KBM-7 (cell line): ENCODE measurements at regions not wholly inside any gene's neighbourhood (a gene's known extent, or its start where the extent isn't known, plus 50 kb on each side); places are given as distances from the start of the nearest gene placed in this dataset.

ENCODE experiments used
- DNase-seq: peaks from one replicate; pipeline ENCODE4 v3.0.0-alpha.2; 2015
- in situ Hi-C: fragments of 300-500 bp; cut with MboI; formaldehyde crosslinking; loops from 2 replicates; pipeline ENCODE4 v1.14.3; 2020; ENCODE audit warnings: low sequenced_read_pairs, low pct_unique_long_range_greater_than_20kb, mixed read lengths

GRCh38 chr21:38725196-38726157, 80.3 kb upstream of the ETS2 start:
- peak; percentile 37 for DNase-seq
- in situ Hi-C loops = loop anchor here (25.0 kb wide), 1 partner anchor 412 kb away; no protein-coding TSS in a partner anchor

GRCh38 chr21:38726482-38726881, 79.2 kb upstream of the ETS2 start:
- in situ Hi-C loops = loop anchor here (25.0 kb wide), 1 partner anchor 411 kb away; no protein-coding TSS in a partner anchor
- DNase-seq = no peak

- in situ Hi-C loops = loop anchor here (25.0 kb wide), 1 partner anchor 408 kb away; no protein-coding TSS in a partner anchor
Observed at GRCh38 chr21:38729291-38729690, 76.4 kb upstream of the ETS2 start.

GRCh38 chr21:38729754-38730379, 75.9 kb upstream of the ETS2 start:
- no peak for DNase-seq
- in situ Hi-C loops = loop anchor here (25.0 kb wide), 1 partner anchor 407 kb away; no protein-coding TSS in a partner anchor

More at GRCh38 chr21:38729291-38729690, 76.4 kb upstream of the ETS2 start:
- DNase-seq = no peak

- in situ Hi-C loops = loop anchor here (25.0 kb wide), 1 partner anchor 403 kb away; no protein-coding TSS in a partner anchor
- DNase-seq = peak; percentile 71
Observed at GRCh38 chr21:38733972-38734546, 71.7 kb upstream of the ETS2 start.

GRCh38 chr21:38734646-38735365, 70.9 kb upstream of the ETS2 start:
- peak; percentile 29 for DNase-seq
- in situ Hi-C loops = loop anchor here (25.0 kb wide), 1 partner anchor 402 kb away; no protein-coding TSS in a partner anchor

GRCh38 chr21:38735626-38736206, 70.0 kb upstream of the ETS2 start:
- DNase-seq = no peak
- in situ Hi-C loops = loop anchor here (25.0 kb wide), 1 partner anchor 402 kb away; no protein-coding TSS in a partner anchor

- DNase-seq = no peak
- in situ Hi-C loops = loop anchor here (25.0 kb wide), 1 partner anchor 397 kb away; no protein-coding TSS in a partner anchor
Observed at GRCh38 chr21:38740090-38740489, 65.6 kb upstream of the ETS2 start.

- no peak for DNase-seq
- in situ Hi-C loops = loop anchor here (25.0 kb wide), 1 partner anchor 396 kb away; no protein-coding TSS in a partner anchor
Observed at GRCh38 chr21:38741092-38741949, 64.4 kb upstream of the ETS2 start.

- DNase-seq = no peak
- in situ Hi-C loops = loop anchor here (25.0 kb wide), 1 partner anchor 395 kb away; no protein-coding TSS in a partner anchor
Observed at GRCh38 chr21:38741950-38742256, 63.8 kb upstream of the ETS2 start.

GRCh38 chr21:38742580-38743260, 63.0 kb upstream of the ETS2 start:
- no peak for DNase-seq
- in situ Hi-C loops = loop anchor here (25.0 kb wide), 1 partner anchor 395 kb away; no protein-coding TSS in a partner anchor

- in situ Hi-C loops = loop anchor here (25.0 kb wide), 1 partner anchor 393 kb away; no protein-coding TSS in a partner anchor
- no peak for DNase-seq
Observed at GRCh38 chr21:38743772-38744529, 61.8 kb upstream of the ETS2 start.

GRCh38 chr21:38744861-38745260, 60.9 kb upstream of the ETS2 start:
- in situ Hi-C loops = loop anchor here (25.0 kb wide), 1 partner anchor 392 kb away; no protein-coding TSS in a partner anchor
- DNase-seq = no peak

- no peak for DNase-seq
- in situ Hi-C loops = loop anchor here (25.0 kb wide), 1 partner anchor 389 kb away; no protein-coding TSS in a partner anchor
Observed at GRCh38 chr21:38747810-38748209, 57.9 kb upstream of the ETS2 start.

- DNase-seq = peak; percentile 89
- in situ Hi-C loops = no loop called here
Observed at GRCh38 chr21:38751379-38752050, 54.2 kb upstream of the ETS2 start.
